Muscle of arm (tissue), 1 donor: ENCODE measurements at regions not wholly inside any gene's neighbourhood (a gene's known extent, or its start where the extent isn't known, plus 50 kb on each side); places are given as distances from the start of the nearest gene placed in this dataset.
"Not testable (repeated sequence)": the region's sequence is repeated elsewhere in the genome, so short reads cannot be mapped to it uniquely, and the experiment has no call there.

Experiments
- DNase-seq: peaks from one replicate; pipeline ENCODE4 v3.0.0-alpha.2; 2013

- no peak for DNase-seq
These were observed 319.4 kb upstream of the POU1F1 start for GRCh38 chr3:87595798-87596197.

- DNase-seq: no peak
These were observed 304.9 kb upstream of the POU1F1 start for GRCh38 chr3:87581240-87581639.

DNA sequence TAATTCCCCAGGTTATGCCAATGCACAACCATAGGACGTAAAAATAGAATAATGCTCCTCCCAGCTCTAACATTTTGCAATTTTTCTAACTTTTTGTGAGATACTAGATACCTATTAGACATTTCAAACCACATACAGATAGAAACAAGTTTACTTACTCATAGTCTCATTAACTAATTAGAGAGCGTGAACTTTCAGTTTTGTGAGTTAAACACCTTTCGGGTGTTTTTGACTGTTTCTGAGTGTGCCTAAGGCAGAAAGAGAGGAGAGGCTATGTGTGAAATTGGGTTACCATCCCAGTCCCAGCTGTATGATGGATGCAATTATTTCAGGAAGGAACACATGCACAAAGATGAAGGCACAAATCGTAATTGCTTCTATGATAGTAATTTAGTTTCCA is 300.4 kb upstream of the POU1F1 start:
- DNase-seq: no peak

DNA sequence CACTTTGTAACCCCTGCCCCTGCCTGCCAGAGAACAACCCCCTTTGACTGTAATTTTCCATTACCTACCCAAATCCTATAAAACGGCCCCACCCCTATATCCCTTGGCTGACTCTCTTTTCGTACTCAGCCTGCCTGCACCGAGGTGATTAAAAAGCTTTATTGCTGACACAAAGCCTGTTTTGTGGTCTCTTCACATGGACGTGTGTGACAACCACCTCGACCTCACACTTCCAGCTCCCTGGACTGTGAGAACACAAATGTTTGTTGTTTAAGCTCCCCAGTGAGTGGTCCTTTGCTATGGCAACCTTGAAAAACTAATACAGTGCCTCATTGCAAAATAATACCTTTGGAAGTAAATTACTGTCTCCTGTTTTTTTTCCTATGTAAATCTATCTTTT is 299.2 kb upstream of the POU1F1 start:
- peak; percentile 11 for DNase-seq

DNA sequence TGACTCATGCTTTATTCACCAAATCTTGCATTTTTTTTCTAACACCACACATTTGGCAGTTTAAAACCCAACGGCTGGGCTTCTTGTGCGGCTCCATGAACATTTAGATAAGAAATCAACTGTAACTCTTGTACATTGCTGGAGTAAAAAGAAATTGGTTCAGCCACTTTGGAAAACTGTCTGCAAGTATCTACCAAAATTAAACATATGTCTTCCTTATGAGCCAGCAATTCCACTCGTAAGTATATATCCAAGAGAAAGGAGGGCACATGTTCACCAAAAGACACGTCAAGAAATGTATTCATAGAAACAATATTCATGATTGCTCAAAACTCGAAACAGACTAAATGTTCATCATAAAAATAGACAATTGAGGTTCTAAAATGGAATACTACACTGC is 291.9 kb upstream of the POU1F1 start:
- DNase-seq: no peak

GRCh38 chr3:87564438-87564837 is 288.1 kb upstream of the POU1F1 start:
- DNase-seq: no peak

- DNase-seq: no peak
These were observed 287.3 kb upstream of the POU1F1 start for GRCh38 chr3:87563712-87564111.

GRCh38 chr3:87558492-87558891 is 282.1 kb upstream of the POU1F1 start:
- no peak for DNase-seq

- DNase-seq: no peak
These were observed 278.9 kb upstream of the POU1F1 start for GRCh38 chr3:87555290-87555689.

DNA sequence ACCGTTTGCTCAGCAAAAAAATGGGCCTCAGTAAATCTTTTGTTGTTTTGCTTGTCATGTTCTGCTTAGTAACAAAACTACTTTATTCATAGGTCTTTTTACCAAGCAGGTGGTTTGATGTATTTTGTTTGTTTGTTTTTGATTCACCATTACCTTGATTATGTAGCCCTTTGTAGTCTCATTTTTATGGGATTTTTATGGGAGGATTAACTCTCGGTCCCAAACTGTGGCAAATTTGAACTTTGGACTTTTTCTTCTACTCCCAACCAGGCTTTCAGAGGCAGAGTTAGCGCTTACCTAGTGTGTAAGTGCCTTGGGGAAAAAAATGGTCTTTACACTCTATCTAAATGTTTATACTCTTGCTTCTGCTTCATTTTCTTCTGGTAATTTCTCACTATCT is 276.7 kb upstream of the POU1F1 start:
- DNase-seq: no peak

DNA sequence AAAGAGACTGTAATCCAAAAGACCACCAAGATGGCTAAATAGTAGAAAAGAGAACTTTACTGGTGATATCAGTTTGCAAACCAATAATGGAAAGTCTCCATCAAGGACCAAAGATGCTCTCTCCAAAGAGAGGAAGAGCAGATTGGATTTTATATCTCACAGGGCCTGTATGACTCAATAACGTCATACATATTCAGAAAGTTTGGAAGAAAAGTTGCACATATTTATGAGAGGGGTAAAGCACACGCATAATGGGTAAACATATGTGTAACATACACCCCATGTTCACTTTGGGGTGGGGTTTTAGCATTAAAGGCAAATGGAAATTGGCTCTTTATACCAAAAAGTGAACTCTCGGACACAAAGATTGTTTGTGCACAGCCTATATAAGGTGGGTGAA is 274.5 kb upstream of the POU1F1 start:
- DNase-seq: no peak

GRCh38 chr3:87549208-87549607 is 272.8 kb upstream of the POU1F1 start:
- DNase-seq: no peak

- no peak for DNase-seq
These were observed 271.9 kb upstream of the POU1F1 start for GRCh38 chr3:87548271-87548670.

DNA sequence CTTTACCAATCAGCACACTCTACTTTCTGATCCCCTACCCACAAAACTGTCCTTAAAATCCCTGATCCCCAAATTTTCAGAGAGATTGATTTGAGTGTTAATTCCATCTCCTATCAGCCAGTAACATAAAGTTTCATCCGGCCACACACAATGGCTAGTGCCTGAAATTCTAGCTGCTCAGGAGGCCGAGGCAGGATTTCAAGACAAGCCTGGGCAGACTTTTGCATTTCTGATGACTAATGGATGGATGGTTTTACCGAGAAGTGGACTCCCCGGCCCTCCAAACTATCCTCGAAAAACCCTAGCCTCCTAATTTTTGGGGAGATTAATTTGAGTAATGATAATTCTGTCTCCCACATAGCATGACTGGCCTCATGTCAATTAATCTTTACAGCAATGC is 269.8 kb upstream of the POU1F1 start:
- DNase-seq: no peak

DNA sequence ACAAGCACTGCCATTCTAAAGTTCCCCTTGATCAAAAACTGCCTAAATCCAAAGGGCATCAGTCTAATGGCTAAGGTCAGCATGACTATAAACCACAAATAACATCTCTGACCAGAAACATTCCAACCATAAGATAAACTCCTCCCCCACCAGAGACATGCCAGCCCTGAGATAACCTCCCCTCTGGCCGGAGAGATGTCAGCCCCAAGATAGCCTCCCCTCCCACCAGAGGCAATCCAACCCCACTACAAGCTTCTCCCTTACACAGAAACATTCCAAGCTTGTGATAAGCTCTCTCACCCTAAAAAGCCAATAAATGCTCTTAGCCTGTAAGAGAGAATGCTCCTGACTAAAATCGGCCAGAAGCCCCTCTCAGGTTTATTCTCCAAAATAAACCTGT is 267.0 kb upstream of the POU1F1 start:
- not testable (repeated sequence) for DNase-seq

DNA sequence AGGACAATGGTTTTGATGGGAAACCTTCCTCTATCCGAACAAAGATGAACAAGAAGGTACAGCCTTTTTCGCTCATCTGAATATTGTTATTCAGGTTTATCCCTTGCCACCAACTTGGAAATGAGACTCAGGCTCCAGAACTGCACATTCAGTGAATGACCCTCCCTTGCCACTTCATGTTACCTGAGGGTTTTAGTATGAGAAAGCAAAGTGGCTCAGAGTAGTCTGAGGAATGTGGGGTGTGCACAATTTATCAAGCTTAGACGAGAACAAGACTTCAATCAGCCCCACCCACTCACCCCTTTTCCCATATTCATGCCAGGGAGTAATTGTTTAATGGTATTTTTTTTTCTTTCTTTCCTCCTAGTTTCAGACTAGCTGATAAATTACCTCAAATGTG is 265.3 kb upstream of the POU1F1 start:
- no peak for DNase-seq

GRCh38 chr3:87538722-87539121 is 262.3 kb upstream of the POU1F1 start:
- not testable (repeated sequence) for DNase-seq

DNA sequence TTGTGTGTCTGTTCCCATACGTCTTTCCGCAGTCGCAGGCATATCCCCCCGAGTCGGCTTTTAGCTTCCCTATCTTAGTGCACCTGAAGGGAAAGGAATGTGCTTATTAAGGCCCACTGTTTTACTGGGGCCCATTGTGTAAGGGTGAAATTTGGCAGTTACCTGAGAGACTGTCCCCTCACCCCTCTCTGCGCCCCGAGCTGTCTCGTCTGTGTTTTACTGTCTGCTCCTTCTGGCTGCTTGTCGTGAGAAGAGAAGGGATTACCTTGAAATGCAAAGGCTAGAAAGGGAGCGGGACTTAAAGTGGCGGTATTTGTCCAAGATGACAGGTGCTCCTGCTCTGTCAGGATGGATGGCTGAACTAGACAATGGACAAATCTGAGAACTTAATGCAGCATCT is 233.0 kb upstream of the POU1F1 start:
- DNase-seq: no peak

- DNase-seq: no peak
These were observed 232.5 kb upstream of the POU1F1 start for GRCh38 chr3:87508921-87509320.

- DNase-seq: no peak
These were observed 231.4 kb upstream of the POU1F1 start for GRCh38 chr3:87507753-87508152.

DNA sequence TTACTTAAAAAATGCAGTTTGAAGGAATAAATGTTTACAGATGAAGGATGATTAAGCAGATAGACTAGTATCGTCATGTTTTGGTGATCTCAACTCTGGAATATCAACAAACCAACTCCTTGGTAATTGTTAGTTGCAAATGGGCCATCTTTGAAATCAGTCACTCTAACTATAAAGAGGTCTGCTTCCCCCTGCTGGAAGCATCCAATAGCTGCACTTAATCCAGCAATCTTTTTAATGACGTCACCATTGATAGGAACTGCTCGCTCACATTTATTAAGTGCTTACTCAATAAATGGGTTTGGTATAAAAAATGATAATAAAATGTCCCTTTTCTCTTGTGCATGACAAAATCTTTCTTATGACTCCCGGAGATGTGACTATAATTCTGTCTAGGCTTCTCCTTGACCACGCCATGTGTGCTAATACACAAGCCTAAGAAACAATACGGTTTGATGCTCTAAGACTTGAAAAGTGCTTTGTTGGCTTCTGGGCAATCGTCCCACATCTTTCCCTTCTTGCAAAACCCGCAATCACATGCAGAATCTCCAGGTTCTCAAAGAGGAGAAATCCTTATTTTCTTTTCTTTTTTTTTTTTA is 227.6 kb upstream of the POU1F1 start:
- DNase-seq: peak; percentile 20

DNA sequence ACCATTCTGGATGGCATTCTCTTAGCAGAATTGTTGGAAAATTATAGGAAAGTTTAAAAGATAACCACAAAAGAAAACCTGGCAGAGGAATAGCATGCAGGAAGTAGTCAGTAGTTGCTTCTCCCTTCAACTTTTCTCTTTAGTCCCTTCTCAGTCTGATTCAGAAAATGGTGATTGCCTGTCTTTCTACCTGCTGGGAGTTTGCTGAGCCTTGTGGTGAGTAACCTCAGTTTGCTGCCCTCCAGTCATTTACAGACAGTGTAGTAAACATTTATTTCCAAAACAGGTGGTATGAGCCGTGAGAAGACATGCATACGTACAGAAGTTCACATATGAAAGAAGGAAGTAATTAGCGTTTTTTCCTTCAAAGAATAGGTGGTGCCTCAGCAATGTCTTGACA is 224.7 kb upstream of the POU1F1 start:
- DNase-seq: no peak

DNA sequence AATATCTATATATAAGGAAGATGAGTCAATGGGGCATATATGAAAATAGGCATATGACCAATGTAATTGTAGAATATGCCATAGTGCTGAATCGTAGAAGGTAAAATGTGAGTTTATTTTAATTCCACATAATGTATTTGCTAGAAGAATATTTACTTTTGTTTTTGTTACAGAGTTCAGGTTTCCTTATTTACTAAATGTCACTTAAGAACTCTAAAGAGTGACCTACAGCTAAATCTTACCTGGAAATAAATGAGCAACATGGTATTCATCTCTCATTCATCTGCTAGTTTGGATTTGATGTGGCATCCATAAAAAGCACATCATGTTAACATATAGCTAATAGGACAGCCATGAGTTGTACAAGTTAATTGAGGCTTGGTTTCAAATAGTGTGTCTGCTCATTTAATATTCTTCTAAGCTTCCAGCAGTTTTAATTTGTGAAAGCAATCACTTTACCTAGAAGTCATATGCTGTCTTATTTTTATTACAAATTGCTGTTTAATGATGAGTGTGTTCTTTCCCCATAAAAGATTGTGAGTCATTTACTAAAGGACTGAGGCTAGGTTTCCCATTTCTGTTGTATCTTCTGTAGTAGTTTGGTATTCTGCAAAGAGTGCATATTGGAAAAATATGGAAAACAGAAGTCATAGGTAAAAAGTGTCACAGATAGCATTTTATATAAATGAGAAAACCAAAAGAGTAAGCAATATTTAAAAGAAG is 222.1 kb upstream of the POU1F1 start:
- no peak for DNase-seq

DNA sequence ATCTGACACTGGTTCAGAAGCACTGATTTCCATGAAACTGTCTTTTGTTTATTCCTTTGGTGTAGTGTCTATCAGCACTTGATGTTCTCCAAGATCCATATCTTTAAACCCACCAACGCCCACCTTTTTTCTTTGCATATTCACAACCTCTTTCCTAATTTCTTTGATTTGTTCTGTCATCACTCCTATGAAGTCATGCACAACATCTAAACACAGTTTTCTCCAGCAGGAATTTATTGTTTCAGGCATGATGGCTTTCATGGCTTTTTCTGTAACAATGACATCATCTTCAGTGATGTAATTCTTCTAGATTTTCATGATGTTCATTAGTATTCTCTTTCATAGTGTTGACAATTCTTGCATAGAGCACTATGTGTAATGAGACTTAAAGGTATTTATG is 219.6 kb upstream of the POU1F1 start:
- no peak for DNase-seq
